Lower leg skin (tissue), 4 donors: ENCODE measurements at regions not wholly inside any gene's neighbourhood (a gene's known extent, or its start where the extent isn't known, plus 50 kb on each side); places are given as distances from the start of the nearest gene placed in this dataset.

Experiments
- DNase-seq, 2 donors: peaks; one replicate each; pipeline ENCODE4 v3.0.0-alpha.2; 2019; ENCODE audit warnings: low spot score in 2 of 2
- H3K4me3 ChIP-seq: fragments of 200-600 bp; sonication (generic); 2 replicates; pipeline ENCODE4 v1.5.1; 2017; ENCODE audit warnings: mild to moderate bottlenecking, low read depth; ENCODE audit not compliant: poor library complexity, severe bottlenecking
- POLR2A ChIP-seq, 2 donors: fragments of 450-650 bp; IDR thresholded peaks; one replicate each; pipeline ENCODE4 v1.6.1; 2016 to 2017; ENCODE audit warnings: antibody characterized with exemption in 2 of 2, mild to moderate bottlenecking in 1 of 2, moderate library complexity in 1 of 2
- WGBS, 2 donors: methylation state at CpG; one replicate each; pipeline ENCODE4 v1.1.5; 2018; 5-methylcytosine and 5-hydroxymethylcytosine counted together
- intact Hi-C: fragments of 100-400 bp; cut with DNase I; formaldehyde crosslinking; loops from one replicate; pipeline ENCODE4 v1.15.0; 2023; ENCODE audit warnings: low total_unique reads
- TF ChIP-seq, protein P1 (sequence below), 3 donors: fragments of 450-650 bp; IDR thresholded peaks; one replicate each; pipeline ENCODE4 v1.5.1; 2016; ENCODE audit warnings: antibody characterized with exemption in 3 of 3, mild to moderate bottlenecking in 3 of 3, moderate library complexity in 2 of 3

DNA sequence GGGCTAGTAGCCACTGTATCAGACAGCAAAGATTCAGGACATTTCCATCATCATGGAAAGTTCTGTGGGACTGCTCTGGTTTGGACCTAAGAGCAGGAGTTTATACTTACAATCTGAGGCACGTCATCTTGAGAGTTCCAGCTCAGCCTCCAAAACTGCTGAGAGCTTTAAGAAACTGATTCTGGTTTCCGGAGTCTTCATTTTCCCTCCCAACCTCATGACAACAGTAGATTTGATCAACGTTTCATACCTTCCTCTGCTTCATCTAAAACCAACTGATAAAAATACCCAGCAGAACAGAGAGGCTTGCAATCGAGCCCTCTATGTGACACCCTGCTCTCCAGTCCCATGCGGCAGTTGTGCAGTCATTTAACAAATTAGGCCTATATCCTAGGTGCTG, 64.3 kb upstream of the EPB41L1 start:
- TF ChIP-seq, protein P1, sequence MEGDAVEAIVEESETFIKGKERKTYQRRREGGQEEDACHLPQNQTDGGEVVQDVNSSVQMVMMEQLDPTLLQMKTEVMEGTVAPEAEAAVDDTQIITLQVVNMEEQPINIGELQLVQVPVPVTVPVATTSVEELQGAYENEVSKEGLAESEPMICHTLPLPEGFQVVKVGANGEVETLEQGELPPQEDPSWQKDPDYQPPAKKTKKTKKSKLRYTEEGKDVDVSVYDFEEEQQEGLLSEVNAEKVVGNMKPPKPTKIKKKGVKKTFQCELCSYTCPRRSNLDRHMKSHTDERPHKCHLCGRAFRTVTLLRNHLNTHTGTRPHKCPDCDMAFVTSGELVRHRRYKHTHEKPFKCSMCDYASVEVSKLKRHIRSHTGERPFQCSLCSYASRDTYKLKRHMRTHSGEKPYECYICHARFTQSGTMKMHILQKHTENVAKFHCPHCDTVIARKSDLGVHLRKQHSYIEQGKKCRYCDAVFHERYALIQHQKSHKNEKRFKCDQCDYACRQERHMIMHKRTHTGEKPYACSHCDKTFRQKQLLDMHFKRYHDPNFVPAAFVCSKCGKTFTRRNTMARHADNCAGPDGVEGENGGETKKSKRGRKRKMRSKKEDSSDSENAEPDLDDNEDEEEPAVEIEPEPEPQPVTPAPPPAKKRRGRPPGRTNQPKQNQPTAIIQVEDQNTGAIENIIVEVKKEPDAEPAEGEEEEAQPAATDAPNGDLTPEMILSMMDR (IDR thresholded peaks at IDR 0.05): no peak
- no peak for TF ChIP-seq POLR2A (IDR thresholded peaks at IDR 0.05)
- intact Hi-C loops: no loop called here
- WGBS, 2 donors: 83 to 94% methylated on average over 5 of the region's 5 CpGs

DNA sequence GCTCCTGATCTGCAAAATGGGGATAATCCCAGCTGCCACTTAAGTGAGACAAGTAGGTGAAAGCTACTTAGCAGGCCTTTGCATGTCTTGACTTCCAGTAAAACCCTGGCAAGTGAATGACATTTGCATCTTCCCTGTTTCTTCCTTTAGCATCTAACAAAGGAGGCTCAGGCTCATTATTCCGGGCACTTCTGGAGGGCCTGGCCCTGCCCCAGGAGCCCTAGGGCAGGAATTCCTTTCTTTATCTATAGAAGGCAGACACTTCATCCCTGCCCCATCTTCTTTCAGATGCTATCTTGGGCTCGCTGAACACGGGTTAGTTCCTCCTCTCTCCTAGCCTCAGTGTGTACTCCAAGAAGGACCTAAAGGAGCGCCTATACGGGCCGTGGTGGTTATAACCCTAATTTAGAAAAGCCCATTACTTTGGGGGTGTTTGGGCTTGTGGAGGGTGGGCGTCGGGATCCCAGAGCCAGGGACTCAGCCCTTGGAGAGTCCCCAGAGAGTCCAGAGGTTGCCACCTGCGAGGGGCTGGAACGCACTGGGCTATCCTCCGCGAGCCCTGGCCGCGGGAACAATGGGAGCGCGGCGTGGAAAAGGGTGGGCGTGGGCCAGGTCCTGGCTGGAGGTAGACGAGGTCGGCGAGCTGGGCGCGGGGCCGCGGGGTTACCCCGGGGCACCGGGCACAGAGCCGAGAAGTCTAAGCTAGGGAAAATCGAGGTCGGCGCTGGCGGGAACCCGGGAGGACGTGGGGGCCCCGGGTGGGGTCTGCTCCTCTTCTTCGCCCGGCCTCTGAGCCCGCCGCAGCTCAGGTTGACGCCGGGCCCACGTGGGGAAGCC, 62.8 kb upstream of the EPB41L1 start:
- H3K4me3 ChIP-seq: peak overlapping the region; percentile 50
- 10 to 13% methylated on average over 35 to 40 of the region's 42 CpGs for WGBS, 2 donors
- TF ChIP-seq, protein P1 (IDR thresholded peaks at IDR 0.05): no peak
- TF ChIP-seq POLR2A (IDR thresholded peaks at IDR 0.05): no peak
- no peak for DNase-seq
- intact Hi-C loops: no loop called here

More for the DNA sequence above, 64.3 kb upstream of the EPB41L1 start:
- no peak overlapping the region for H3K4me3 ChIP-seq
- no peak for DNase-seq

DNA sequence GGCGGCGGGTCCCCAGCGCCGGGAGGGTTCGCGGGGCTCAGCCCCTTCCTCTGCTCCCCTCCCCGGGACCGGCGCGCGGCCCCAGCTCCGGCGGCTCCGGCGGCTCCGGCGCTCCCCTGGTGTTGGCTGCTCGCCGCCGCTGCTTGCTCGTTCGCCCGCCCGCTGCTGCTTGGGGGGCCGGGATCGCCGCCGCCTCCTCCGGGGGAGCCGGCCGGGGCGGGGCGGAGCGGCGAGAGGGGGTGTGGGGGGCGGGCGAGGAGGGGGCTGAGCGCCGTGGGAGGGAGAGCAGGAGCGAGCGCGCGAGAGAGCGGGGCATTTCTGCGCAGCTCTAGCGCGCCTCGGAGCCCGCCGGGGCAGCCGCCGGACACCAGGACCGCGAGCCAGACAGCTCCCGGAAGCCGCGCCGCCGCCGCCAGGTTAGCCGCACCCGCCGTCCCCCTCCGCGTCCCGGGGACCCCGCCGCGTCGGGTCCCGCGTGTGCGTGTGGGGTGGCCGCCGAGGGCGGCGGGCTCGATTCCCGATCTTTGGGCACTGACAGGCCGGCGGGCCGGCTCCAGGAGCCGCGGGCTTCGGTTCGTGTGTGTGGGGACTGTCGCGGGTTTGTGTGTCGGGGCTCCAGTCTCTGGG, 62.0 kb upstream of the EPB41L1 start:
- intact Hi-C loops: no loop called here
- DNase-seq: no peak
- TF ChIP-seq POLR2A (IDR thresholded peaks at IDR 0.05): no peak
- TF ChIP-seq, protein P1 (IDR thresholded peaks at IDR 0.05): no peak
- H3K4me3 ChIP-seq: peak overlapping the region; percentile 50
- 1 to 3% methylated on average over 7 to 22 of the region's 89 CpGs for WGBS, 2 donors

DNA sequence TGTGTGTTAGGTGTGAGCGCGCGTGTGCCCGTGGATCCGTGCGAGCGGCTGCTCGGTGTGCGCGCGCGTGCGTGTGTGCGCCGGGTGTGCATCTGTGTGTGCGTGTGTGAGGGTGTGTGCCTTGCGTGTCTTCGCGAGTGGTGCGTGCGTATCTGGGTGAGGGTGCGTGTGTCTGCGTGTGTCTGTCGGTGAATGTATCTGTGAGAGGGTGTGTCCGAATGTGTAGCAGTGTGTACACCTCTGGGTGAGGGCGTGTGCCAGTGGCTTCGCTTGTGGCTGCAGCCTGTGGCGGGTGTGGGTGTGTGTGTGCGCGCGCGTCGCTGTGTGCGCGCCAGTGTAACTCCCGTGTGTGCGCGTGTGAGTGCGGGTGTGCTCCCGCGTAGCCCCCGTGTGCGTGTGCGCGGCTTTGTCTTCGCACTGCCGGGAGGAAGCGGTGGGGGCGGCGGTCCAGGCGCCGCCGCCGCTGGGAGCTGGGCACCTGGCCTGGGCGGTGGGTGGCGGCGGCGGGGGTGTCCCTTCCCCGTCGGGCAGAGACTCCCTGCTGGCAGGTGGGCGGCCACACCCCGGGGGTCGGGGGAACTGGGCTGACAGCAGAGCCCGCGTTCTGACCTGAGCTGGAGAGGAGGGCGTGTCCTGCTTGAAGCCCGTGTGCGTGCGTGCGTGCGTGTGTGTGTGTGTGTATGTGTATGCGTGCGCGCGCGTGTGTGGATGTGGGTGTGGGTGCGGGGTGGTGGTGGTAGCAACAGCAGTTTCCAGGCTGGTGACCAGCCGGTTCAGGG, 61.3 kb upstream of the EPB41L1 start:
- 1% methylated on average over 52 to 56 of the region's 78 CpGs for WGBS, 2 donors
- peak overlapping the region; percentile 50 for H3K4me3 ChIP-seq
- peak in 1 of 2 donors; percentile 91 for DNase-seq
- TF ChIP-seq POLR2A (IDR thresholded peaks at IDR 0.05): no peak
- TF ChIP-seq, protein P1 (IDR thresholded peaks at IDR 0.05): no peak
- intact Hi-C loops: no loop called here

DNA sequence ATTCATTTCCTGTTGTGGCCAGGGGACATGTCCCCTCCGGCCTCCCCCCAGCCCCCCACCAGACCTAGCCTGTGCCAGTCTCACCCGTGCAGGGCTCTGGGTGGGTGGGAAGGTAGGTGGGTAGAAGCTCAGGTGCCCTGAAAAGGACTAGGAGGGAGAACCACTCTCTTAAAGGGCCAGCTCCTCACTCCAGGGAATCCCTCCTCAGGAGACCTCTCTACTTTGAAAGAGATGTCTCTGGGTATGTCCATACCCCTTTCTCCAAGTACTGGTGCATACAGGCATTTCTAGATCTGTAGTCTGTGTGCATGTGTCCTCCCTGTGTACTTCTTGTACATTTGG, 60.8 kb upstream of the EPB41L1 start:
- TF ChIP-seq, protein P1 (IDR thresholded peaks at IDR 0.05): no peak
- TF ChIP-seq POLR2A (IDR thresholded peaks at IDR 0.05): no peak
- no peak overlapping the region for H3K4me3 ChIP-seq
- WGBS, 2 donors: 0 to 5% methylated on average over 2 of the region's 2 CpGs
- intact Hi-C loops: no loop called here
- no peak for DNase-seq
